DMS 273 (cell line): ENCODE measurements at regions not wholly inside any gene's neighbourhood (a gene's known extent, or its start where the extent isn't known, plus 50 kb on each side); places are given as distances from the start of the nearest gene placed in this dataset.
A peak's percentile ranks its signal among the peaks of the same experiment; 100 is the strongest.

ENCODE experiments used
- DNase-seq: peaks from one replicate; lab custom pipeline; 2025; ENCODE audit not compliant: unreplicated experiment; lab: John Stamatoyannopoulos, UW

- no peak for DNase-seq
Observed at GRCh38 chrX:139293991-139294390, 236.5 kb upstream of the F9 start.

GRCh38 chrX:139290310-139290709, 240.2 kb upstream of the F9 start:
- no peak for DNase-seq

- DNase-seq, result no peak
Observed at GRCh38 chrX:139287155-139287924, 243.2 kb upstream of the F9 start.

- no peak for DNase-seq
Observed at GRCh38 chrX:139286342-139286741, 244.2 kb upstream of the F9 start.

- DNase-seq, result no peak
Observed at GRCh38 chrX:139267851-139268250, 262.7 kb upstream of the F9 start.

GRCh38 chrX:139246295-139246694, 284.2 kb upstream of the F9 start:
- no peak for DNase-seq

GRCh38 chrX:139237141-139237540, 293.4 kb upstream of the F9 start:
- no peak for DNase-seq

GRCh38 chrX:139234898-139235297, 295.6 kb upstream of the F9 start:
- no peak for DNase-seq

- no peak for DNase-seq
Observed at GRCh38 chrX:139224953-139225665, 305.4 kb upstream of the F9 start.

- no peak for DNase-seq
Observed at GRCh38 chrX:139222511-139223200, 307.9 kb upstream of the F9 start.

- DNase-seq, result no peak
Observed at GRCh38 chrX:139213241-139213709, 317.3 kb upstream of the F9 start.

- no peak for DNase-seq
Observed at GRCh38 chrX:139211568-139212182, 318.9 kb upstream of the F9 start.

GRCh38 chrX:139209342-139209741, 321.2 kb upstream of the F9 start:
- no peak for DNase-seq

- no peak for DNase-seq
Observed at GRCh38 chrX:139207655-139208054, 322.9 kb upstream of the F9 start.

GRCh38 chrX:139206914-139207313, 323.6 kb upstream of the F9 start:
- no peak for DNase-seq

GRCh38 chrX:139204898-139205667, 325.5 kb upstream of the F9 start:
- peak; percentile 69 for DNase-seq

GRCh38 chrX:139204571-139204897, 326.0 kb upstream of the F9 start:
- DNase-seq, result no peak

- peak; percentile 54 for DNase-seq
Observed at GRCh38 chrX:139203651-139204570, 326.6 kb upstream of the F9 start.

GRCh38 chrX:139202742-139203420, 327.7 kb upstream of the F9 start:
- no peak for DNase-seq
